Epithelial cell of proximal tubule (primary cell): ENCODE measurements at regions not wholly inside any gene's neighbourhood (a gene's known extent, or its start where the extent isn't known, plus 50 kb on each side); places are given as distances from the start of the nearest gene placed in this dataset.
"Not testable (repeated sequence)": the region's sequence is repeated elsewhere in the genome, so short reads cannot be mapped to it uniquely, and the experiment has no call there.

ENCODE experiments used
- DNase-seq: peaks from one replicate; pipeline ENCODE4 v3.0.0-alpha.2; 2011; ENCODE audit warnings: low read depth
- H3K4me3 ChIP-seq: 2 replicates; pipeline ENCODE4 v1.5.1; 2011; ENCODE audit warnings: low read depth, mild to moderate bottlenecking, low read length
- CTCF ChIP-seq: conservative IDR thresholded peaks from 2 replicates; pipeline ENCODE4 v1.5.1; 2012; ENCODE audit warnings: low read depth, mild to moderate bottlenecking, low read length

- TF ChIP-seq CTCF = no peak
- no peak for DNase-seq
Observed at GRCh38 chr17:22373911-22374310, 681.6 kb downstream of the KCNJ18 start.

GRCh38 chr17:22374741-22375140 is 682.4 kb downstream of the KCNJ18 start:
- DNase-seq = no peak
- no peak for TF ChIP-seq CTCF
- no peak overlapping the region for H3K4me3 ChIP-seq

More at GRCh38 chr17:22373911-22374310, 681.6 kb downstream of the KCNJ18 start:
- no peak overlapping the region for H3K4me3 ChIP-seq

- not testable (repeated sequence) for DNase-seq, H3K4me3 ChIP-seq
Observed at GRCh38 chr17:22376747-22377146, 684.4 kb downstream of the KCNJ18 start.

- not testable (repeated sequence) for H3K4me3 ChIP-seq, DNase-seq
Observed at GRCh38 chr17:22378748-22379147, 686.4 kb downstream of the KCNJ18 start.

GRCh38 chr17:22381589-22381988 is 689.3 kb downstream of the KCNJ18 start:
- DNase-seq, H3K4me3 ChIP-seq: not testable (repeated sequence)

- DNase-seq, H3K4me3 ChIP-seq: not testable (repeated sequence)
Observed at GRCh38 chr17:22383772-22384460, 691.6 kb downstream of the KCNJ18 start.

- H3K4me3 ChIP-seq, DNase-seq: not testable (repeated sequence)
Observed at GRCh38 chr17:22384461-22384800, 692.1 kb downstream of the KCNJ18 start.

GRCh38 chr17:22398446-22398845 is 706.1 kb downstream of the KCNJ18 start:
- not testable (repeated sequence) for DNase-seq, H3K4me3 ChIP-seq

GRCh38 chr17:22399037-22399436 is 706.7 kb downstream of the KCNJ18 start:
- not testable (repeated sequence) for DNase-seq, H3K4me3 ChIP-seq

GRCh38 chr17:22405080-22405479 is 712.8 kb downstream of the KCNJ18 start:
- not testable (repeated sequence) for DNase-seq, H3K4me3 ChIP-seq

- no peak for DNase-seq
- no peak for TF ChIP-seq CTCF
- no peak overlapping the region for H3K4me3 ChIP-seq
Observed at GRCh38 chr17:22409160-22409751, 716.9 kb downstream of the KCNJ18 start.
